Right lobe of liver (tissue), 6 donors: ENCODE measurements at regions not wholly inside any gene's neighbourhood (a gene's known extent, or its start where the extent isn't known, plus 50 kb on each side); places are given as distances from the start of the nearest gene placed in this dataset.

Source experiments
- ATAC-seq, 4 donors: fragments of 200-7000 bp; cut with Tn5 transposase; one replicate each; pipeline ENCODE4 v1.9.1; 2020; ENCODE audit warnings: mild to moderate bottlenecking in 4 of 4, moderate library complexity in 4 of 4
- DNase-seq, 3 donors: peaks; one replicate each; pipeline ENCODE4 v3.0.0-alpha.2; 2020
- H3K27ac ChIP-seq, 3 donors: fragments of 200-600 bp; one replicate each; pipeline ENCODE4 v1.8.0; 2022
- H3K27me3 ChIP-seq, 2 donors: fragments of 200-600 bp; one replicate each; pipeline ENCODE4 v1.8.0; 2022
- H3K36me3 ChIP-seq, 4 donors: fragments of 200-600 bp; sonication (generic) in 1 of 4; one replicate each; pipeline versions ENCODE4 v1.5.1 to v1.8.0; 2017 to 2022; ENCODE audit warnings: control low read depth in 1 of 4
- H3K4me1 ChIP-seq, 4 donors: fragments of 200-600 bp; sonication (generic) in 1 of 4; one replicate each; pipeline versions ENCODE4 v1.5.1 to v1.8.0; 2017 to 2022; ENCODE audit warnings: control low read depth in 1 of 4
- H3K4me3 ChIP-seq, 3 donors: fragments of 200-600 bp; one replicate each; pipeline ENCODE4 v1.8.0; 2022
- H3K9me3 ChIP-seq, 4 donors: fragments of 200-600 bp; sonication (generic) in 1 of 4; one replicate each; pipeline versions ENCODE4 v1.5.1 to v1.8.0; 2017 to 2022; ENCODE audit warnings: control low read depth in 1 of 4
- CTCF ChIP-seq, 4 donors: fragments of 200-600 bp in 3 of 4; fragments of 450-650 bp in 1 of 4; IDR thresholded peaks; one replicate each; pipeline versions ENCODE4 v1.5.1 to v1.8.0; 2016 to 2022; ENCODE audit warnings: antibody characterized with exemption in 4 of 4, mild to moderate bottlenecking in 2 of 4
- POLR2A ChIP-seq: fragments of 450-650 bp; IDR thresholded peaks from one replicate; pipeline ENCODE4 v1.6.1; 2017; ENCODE audit warnings: antibody characterized with exemption, mild to moderate bottlenecking
- WGBS: methylation state at CpG from one replicate; pipeline ENCODE4 v1.1.6; 2018; ENCODE audit warnings: low coverage, low lambda C conversion rate; ENCODE audit not compliant: insufficient coverage; ENCODE audit errors: missing lambda C conversion rate; 5-methylcytosine and 5-hydroxymethylcytosine counted together
- intact Hi-C, 2 donors: fragments of 100-400 bp; cut with DNase I; formaldehyde crosslinking; loops; one replicate each; pipeline versions ENCODE4 v1.11.2 to v1.14.1; 2022
- donor health status: DM: no; HTN: yes; CAD: no.
- donor health status: DM: no; HTN: no; CAD: no.
- donor health status: DM: no; HTN: no; CAD: no.
- donor health status: DM: no; HTN: yes; CAD: no.
- donor health status: DM: no; HTN: yes; CAD: no.

DNA sequence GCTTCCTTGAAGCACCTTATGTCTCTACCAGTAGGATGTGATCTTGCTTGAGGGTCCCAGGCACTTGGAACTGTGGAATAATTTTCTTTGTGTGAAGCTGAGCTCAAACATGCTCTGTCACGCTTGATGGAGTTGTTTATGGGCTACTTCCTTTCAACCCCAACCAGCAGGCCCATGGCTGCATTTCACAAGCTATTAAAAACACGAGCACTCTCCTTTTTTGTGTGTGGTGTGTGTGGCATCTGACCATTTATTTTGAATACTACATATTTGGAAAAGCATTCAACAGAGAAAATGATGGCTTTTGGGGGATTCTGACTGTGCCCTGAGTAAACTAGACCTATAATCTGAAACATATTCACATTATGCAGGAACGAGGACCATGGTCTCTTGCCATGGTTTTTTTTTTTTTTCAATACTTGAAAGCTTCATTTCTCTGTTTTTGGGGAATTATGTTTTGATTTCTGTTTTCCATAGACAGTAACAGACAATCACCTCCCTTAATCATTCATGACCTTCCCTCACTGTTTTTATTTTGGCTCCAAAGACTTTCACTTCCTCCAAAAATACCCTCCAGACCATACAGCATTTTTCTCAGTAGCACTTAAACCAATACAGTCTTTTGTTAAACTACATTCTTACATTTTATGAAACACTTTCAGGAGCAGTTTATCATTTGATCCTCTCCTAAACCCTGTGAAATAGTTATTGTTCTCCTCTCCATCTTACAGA, 233.6 kb upstream of the BMPER start:
- H3K4me3 ChIP-seq: no peak overlapping the region
- no peaks in the 10 kb centered on the region for H3K9me3 ChIP-seq
- intact Hi-C loops: no loop called here
- no peaks in the 10 kb centered on the region for H3K4me1 ChIP-seq
- DNase-seq (no peak), ATAC-seq (no peak)
- H3K27me3 ChIP-seq: no peaks in the 10 kb centered on the region
- no peak overlapping the region for H3K27ac ChIP-seq
- H3K36me3 ChIP-seq: no peaks in the 10 kb centered on the region
- TF ChIP-seq CTCF (IDR thresholded peaks at IDR 0.05): no peak
- WGBS: 45% methylated on average over 3 of the region's 3 CpGs

- intact Hi-C loops: no loop called here
- Histone ChIP-seq H3K4me1 (peaks cover 0 to 9% (median 0%) of the 10 kb centered on the region in 4 donors), H3K36me3 (no peaks in the 10 kb centered on the region), H3K9me3 (no peaks in the 10 kb centered on the region), H3K4me3 (no peak overlapping the region), H3K27ac (no peak overlapping the region), H3K27me3 (no peaks in the 10 kb centered on the region)
- no peak for ATAC-seq
- no peak for DNase-seq
- TF ChIP-seq CTCF (IDR thresholded peaks at IDR 0.05): peak in 1 of 4 donors; percentile 7
- TF ChIP-seq POLR2A: no peak
- WGBS: 89% methylated on average over 2 of the region's 4 CpGs
Measured at GRCh38 chr7:33673029-33673700, 232.2 kb upstream of the BMPER start.

DNA sequence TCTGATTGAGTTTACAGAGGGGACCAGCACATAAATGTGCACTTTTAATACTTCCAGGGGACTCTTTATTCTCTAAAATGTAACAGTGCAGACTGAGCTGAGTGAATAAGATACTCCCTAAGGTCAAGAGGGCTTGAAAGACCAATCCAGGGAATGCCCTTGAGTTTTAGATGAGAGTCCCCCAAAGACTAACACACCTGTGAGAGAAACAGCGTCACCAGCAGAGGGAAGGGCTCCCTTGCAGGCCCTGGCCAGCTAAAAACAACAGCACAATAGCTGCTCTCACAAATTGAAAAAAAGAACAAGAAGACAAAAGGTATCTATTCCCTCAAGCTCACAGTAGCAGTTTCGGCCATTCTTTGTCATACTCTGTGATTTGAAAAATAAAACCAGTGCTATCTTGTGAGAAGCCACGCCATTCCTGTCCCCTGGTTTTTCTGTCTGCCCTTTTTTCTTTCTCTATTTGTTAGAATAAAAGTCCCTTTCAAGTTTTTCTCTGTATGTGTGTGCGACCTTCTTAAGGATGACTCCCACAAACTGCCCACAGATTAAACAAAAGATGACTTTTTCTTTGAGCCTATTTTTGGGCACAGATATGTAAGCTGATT, 230.4 kb upstream of the BMPER start:
- no peaks in the 10 kb centered on the region for H3K9me3 ChIP-seq
- intact Hi-C loops: no loop called here
- no peaks in the 10 kb centered on the region for H3K36me3 ChIP-seq
- TF ChIP-seq POLR2A (no peak), CTCF (IDR thresholded peaks at IDR 0.05) (no peak)
- H3K4me3 ChIP-seq: no peak overlapping the region
- H3K4me1 ChIP-seq: peaks cover 0 to 17% (median 0%) of the 10 kb centered on the region in 4 donors
- no peak overlapping the region for H3K27ac ChIP-seq
- no peak for ATAC-seq
- DNase-seq: no peak
- no peaks in the 10 kb centered on the region for H3K27me3 ChIP-seq
- WGBS: 86% methylated on average over 4 of the region's 4 CpGs

- Histone ChIP-seq H3K27ac (peak overlapping the region; percentile 42 to 78 (median 77)), H3K27me3 (no peaks in the 10 kb centered on the region), H3K9me3 (no peaks in the 10 kb centered on the region), H3K4me3 (no peak overlapping the region), H3K4me1 (peaks cover 0 to 17% (median 0%) of the 10 kb centered on the region in 4 donors), H3K36me3 (no peaks in the 10 kb centered on the region)
- intact Hi-C loops: no loop called here
- ATAC-seq (peak in 3 of 4 donors; percentile 25 to 66 (median 58)), DNase-seq (no peak)
- 23% methylated on average over 4 of the region's 4 CpGs for WGBS
- TF ChIP-seq CTCF (IDR thresholded peaks at IDR 0.05): no peak
- no peak for TF ChIP-seq POLR2A
Measured at GRCh38 chr7:33677556-33677955, 227.8 kb upstream of the BMPER start.
